Ishikawa (cell line): ENCODE measurements at regions not wholly inside any gene's neighbourhood (a gene's known extent, or its start where the extent isn't known, plus 50 kb on each side); places are given as distances from the start of the nearest gene placed in this dataset.

Experiments used
- CEBPB ChIP-seq: IDR thresholded peaks from 2 replicates; pipeline ENCODE4 v1.6.1; 2012
- CREB1 ChIP-seq: IDR thresholded peaks from 2 replicates; pipeline ENCODE4 v1.6.1; 2012; ENCODE audit warnings: low read depth
- EGR1 ChIP-seq: IDR thresholded peaks from 2 replicates; pipeline ENCODE4 v1.6.1; 2012
- EP300 ChIP-seq: IDR thresholded peaks from 2 replicates; pipeline ENCODE4 v1.6.1; 2012; ENCODE audit warnings: borderline replicate concordance
- FOXM1 ChIP-seq: IDR thresholded peaks from 2 replicates; pipeline ENCODE4 v1.6.1; 2012; ENCODE audit warnings: low read depth, borderline replicate concordance
- MAX ChIP-seq: IDR thresholded peaks from 2 replicates; pipeline ENCODE4 v1.6.1; 2012
- NFIC ChIP-seq: IDR thresholded peaks from 2 replicates; pipeline ENCODE4 v1.6.1; 2012
- RAD21 ChIP-seq: IDR thresholded peaks from 2 replicates; pipeline ENCODE4 v1.6.1; 2012; ENCODE audit warnings: low read depth
- REST ChIP-seq: IDR thresholded peaks from 2 replicates; pipeline ENCODE4 v1.6.1; 2012; ENCODE audit warnings: low read depth, mild to moderate bottlenecking
- TAF1 ChIP-seq: IDR thresholded peaks from 2 replicates; pipeline ENCODE4 v1.6.1; 2012; ENCODE audit warnings: low read depth, mild to moderate bottlenecking
- TCF12 ChIP-seq: IDR thresholded peaks from 2 replicates; pipeline ENCODE4 v1.6.1; 2012; ENCODE audit warnings: low read depth
- TEAD4 ChIP-seq: IDR thresholded peaks from 2 replicates; pipeline ENCODE4 v1.6.1; 2012
- USF1 ChIP-seq: IDR thresholded peaks from 2 replicates; pipeline ENCODE4 v1.6.1; 2012
- YY1 ChIP-seq: IDR thresholded peaks from 2 replicates; pipeline ENCODE4 v1.6.1; 2012; ENCODE audit warnings: low read depth
- ZBTB7A ChIP-seq: IDR thresholded peaks from 2 replicates; pipeline ENCODE4 v1.6.1; 2012; ENCODE audit warnings: low read depth

- TF ChIP-seq FOXM1 (no peak), TAF1 (no peak), EP300 (no peak), TCF12 (no peak), CREB1 (no peak)
Measured at GRCh38 chr2:58853420-58853819, 612.3 kb upstream of the FANCL start.

GRCh38 chr2:58852905-58853304 lies 611.8 kb upstream of the FANCL start:
- no peak for TF ChIP-seq FOXM1
- TF ChIP-seq TCF12: no peak
- no peak for TF ChIP-seq CREB1
- TF ChIP-seq RAD21: no peak
- TF ChIP-seq NFIC: no peak
- TF ChIP-seq USF1: no peak
- TF ChIP-seq REST: no peak
- no peak for TF ChIP-seq MAX
- no peak for TF ChIP-seq EP300
- TF ChIP-seq EGR1: no peak
- no peak for TF ChIP-seq TEAD4

- TF ChIP-seq TCF12: no peak
- TF ChIP-seq CREB1: no peak
- TF ChIP-seq FOXM1: no peak
- no peak for TF ChIP-seq NFIC
- TF ChIP-seq MAX: no peak
Measured at GRCh38 chr2:58852243-58852642, 611.1 kb upstream of the FANCL start.

- no peak for TF ChIP-seq YY1
- TF ChIP-seq EGR1: no peak
- TF ChIP-seq TCF12: no peak
- no peak for TF ChIP-seq CEBPB
- TF ChIP-seq USF1: no peak
- TF ChIP-seq ZBTB7A: no peak
- TF ChIP-seq RAD21: no peak
- TF ChIP-seq TAF1: no peak
- TF ChIP-seq EP300: no peak
- TF ChIP-seq CREB1: no peak
- TF ChIP-seq REST: no peak
Measured at GRCh38 chr2:58851598-58851997, 610.5 kb upstream of the FANCL start.

GRCh38 chr2:58845011-58845410 lies 603.9 kb upstream of the FANCL start:
- no peak for TF ChIP-seq YY1
- TF ChIP-seq ZBTB7A: no peak
- TF ChIP-seq EP300: no peak
- no peak for TF ChIP-seq RAD21
- TF ChIP-seq MAX: no peak
- TF ChIP-seq FOXM1: no peak

- TF ChIP-seq TCF12 (no peak), RAD21 (no peak), MAX (no peak), NFIC (no peak), FOXM1 (no peak), USF1 (no peak), YY1 (no peak), TAF1 (no peak), CEBPB (no peak), EGR1 (no peak), REST (no peak), EP300 (no peak), TEAD4 (no peak)
Measured at GRCh38 chr2:58842501-58843155, 601.5 kb upstream of the FANCL start.
